ENCODE measurements at regions not wholly inside any gene's neighbourhood (a gene's known extent, or its start where the extent isn't known, plus 50 kb on each side); places are given as distances from the start of the nearest gene placed in this dataset.
"Not testable (repeated sequence)": the region's sequence is repeated elsewhere in the genome, so short reads cannot be mapped to it uniquely, and the experiment has no call there.

- DNase-seq (ENCODE audit: low spot score): not testable (repeated sequence)
Measured at GRCh38 chr9:62833323-62834200, 1643.7 kb downstream of the SPATA31A7 start.

GRCh38 chr9:62837254-62837911 is 1647.5 kb downstream of the SPATA31A7 start:
- peak; percentile 30 for DNase-seq (ENCODE audit: low spot score)

GRCh38 chr9:62838024-62838718 is 1648.3 kb downstream of the SPATA31A7 start:
- peak; percentile 98 for DNase-seq (ENCODE audit: low spot score)

GRCh38 chr9:62839168-62839567 is 1649.3 kb downstream of the SPATA31A7 start:
- DNase-seq (ENCODE audit: low spot score): not testable (repeated sequence)

- DNase-seq (ENCODE audit: low spot score): not testable (repeated sequence)
Measured at GRCh38 chr9:62843145-62843544, 1653.3 kb downstream of the SPATA31A7 start.

GRCh38 chr9:62843706-62844290 is 1654.0 kb downstream of the SPATA31A7 start:
- DNase-seq (ENCODE audit: low spot score): not testable (repeated sequence)

GRCh38 chr9:62844681-62845185 is 1654.9 kb downstream of the SPATA31A7 start:
- not testable (repeated sequence) for DNase-seq (ENCODE audit: low spot score)

GRCh38 chr9:62848258-62848657 is 1658.4 kb downstream of the SPATA31A7 start:
- not testable (repeated sequence) for DNase-seq (ENCODE audit: low spot score)

- DNase-seq (ENCODE audit: low spot score): not testable (repeated sequence)
Measured at GRCh38 chr9:62849991-62850390, 1660.2 kb downstream of the SPATA31A7 start.

GRCh38 chr9:62857280-62857679 is 1667.4 kb downstream of the SPATA31A7 start:
- not testable (repeated sequence) for DNase-seq (ENCODE audit: low spot score)

- DNase-seq (ENCODE audit: low spot score): not testable (repeated sequence)
Measured at GRCh38 chr9:62858240-62858639, 1668.4 kb downstream of the SPATA31A7 start.

GRCh38 chr9:62860939-62861860 is 1671.4 kb downstream of the SPATA31A7 start:
- not testable (repeated sequence) for DNase-seq (ENCODE audit: low spot score)

- not testable (repeated sequence) for DNase-seq (ENCODE audit: low spot score)
Measured at GRCh38 chr9:62862180-62862579, 1672.3 kb downstream of the SPATA31A7 start.

- DNase-seq (ENCODE audit: low spot score): not testable (repeated sequence)
Measured at GRCh38 chr9:62863319-62863718, 1673.5 kb downstream of the SPATA31A7 start.

- DNase-seq (ENCODE audit: low spot score): not testable (repeated sequence)
Measured at GRCh38 chr9:62863867-62864266, 1674.0 kb downstream of the SPATA31A7 start.

GRCh38 chr9:62864481-62865469 is 1674.9 kb downstream of the SPATA31A7 start:
- DNase-seq (ENCODE audit: low spot score): not testable (repeated sequence)

- not testable (repeated sequence) for DNase-seq (ENCODE audit: low spot score)
Measured at GRCh38 chr9:62869061-62869460, 1679.2 kb downstream of the SPATA31A7 start.

- DNase-seq (ENCODE audit: low spot score): not testable (repeated sequence)
Measured at GRCh38 chr9:62871765-62872164, 1681.9 kb downstream of the SPATA31A7 start.

GRCh38 chr9:62874213-62874612 is 1684.4 kb downstream of the SPATA31A7 start:
- not testable (repeated sequence) for DNase-seq (ENCODE audit: low spot score)

All from activated CD4-positive, alpha-beta T cell treated with anti-CD3 and anti-CD28 coated beads, Interleukin-2, Interleukin-4, amounts not matched to agents 100 ng/mL and 50 ng/mL, durations not matched to agents 16 hours and 8 hours (primary cell).